DMS79 (cell line): ENCODE measurements at regions not wholly inside any gene's neighbourhood (a gene's known extent, or its start where the extent isn't known, plus 50 kb on each side); places are given as distances from the start of the nearest gene placed in this dataset.
"Not testable (repeated sequence)": the region's sequence is repeated elsewhere in the genome, so short reads cannot be mapped to it uniquely, and the experiment has no call there.

Experiments used
- DNase-seq: peaks from one replicate; lab custom pipeline; 2025; lab: John Stamatoyannopoulos, UW

GRCh38 chr18:40148960-40149359 is 1806.1 kb upstream of the PIK3C3 start:
- DNase-seq, result no peak

GRCh38 chr18:40133253-40133652 is 1821.8 kb upstream of the PIK3C3 start:
- no peak for DNase-seq

- DNase-seq, result not testable (repeated sequence)
Observed at GRCh38 chr18:40132438-40132837, 1822.6 kb upstream of the PIK3C3 start.

- DNase-seq, result no peak
Observed at GRCh38 chr18:40124107-40124506, 1830.9 kb upstream of the PIK3C3 start.

- no peak for DNase-seq
Observed at GRCh38 chr18:40120796-40121391, 1834.1 kb upstream of the PIK3C3 start.

GRCh38 chr18:40120356-40120755 is 1834.7 kb upstream of the PIK3C3 start:
- DNase-seq, result no peak

GRCh38 chr18:40119581-40119980 is 1835.5 kb upstream of the PIK3C3 start:
- not testable (repeated sequence) for DNase-seq

- DNase-seq, result no peak
Observed at GRCh38 chr18:40110455-40110854, 1844.6 kb upstream of the PIK3C3 start.

- peak; percentile 14 for DNase-seq
Observed at GRCh38 chr18:40109252-40110049, 1845.6 kb upstream of the PIK3C3 start.

- DNase-seq, result no peak
Observed at GRCh38 chr18:40108596-40108995, 1846.4 kb upstream of the PIK3C3 start.

GRCh38 chr18:40102903-40103302 is 1852.1 kb upstream of the PIK3C3 start:
- DNase-seq, result no peak

- no peak for DNase-seq
Observed at GRCh38 chr18:40099641-40100040, 1855.4 kb upstream of the PIK3C3 start.

GRCh38 chr18:40096675-40097074 is 1858.4 kb upstream of the PIK3C3 start:
- no peak for DNase-seq

GRCh38 chr18:40094441-40094840 is 1860.6 kb upstream of the PIK3C3 start:
- DNase-seq, result no peak

GRCh38 chr18:40088130-40088529 is 1866.9 kb upstream of the PIK3C3 start:
- no peak for DNase-seq

GRCh38 chr18:40079786-40080185 is 1875.2 kb upstream of the PIK3C3 start:
- DNase-seq, result no peak

GRCh38 chr18:40075616-40076015 is 1879.4 kb upstream of the PIK3C3 start:
- peak; percentile 34 for DNase-seq

- DNase-seq, result no peak
Observed at GRCh38 chr18:40072761-40073160, 1882.3 kb upstream of the PIK3C3 start.

GRCh38 chr18:40066368-40066767 is 1888.7 kb upstream of the PIK3C3 start:
- DNase-seq, result no peak

GRCh38 chr18:40063488-40063887 is 1891.5 kb upstream of the PIK3C3 start:
- no peak for DNase-seq

- DNase-seq, result no peak
Observed at GRCh38 chr18:40061086-40061485, 1893.9 kb upstream of the PIK3C3 start.

GRCh38 chr18:40060562-40060961 is 1894.5 kb upstream of the PIK3C3 start:
- no peak for DNase-seq

GRCh38 chr18:40058811-40059570 is 1896.0 kb upstream of the PIK3C3 start:
- no peak for DNase-seq
